ENCODE measurements at regions not wholly inside any gene's neighbourhood (a gene's known extent, or its start where the extent isn't known, plus 50 kb on each side); places are given as distances from the start of the nearest gene placed in this dataset.
"Not testable (repeated sequence)": the region's sequence is repeated elsewhere in the genome, so short reads cannot be mapped to it uniquely, and the experiment has no call there.

- DNase-seq: no peak
- in situ Hi-C loops (cut with HindIII; ENCODE audit: low pct_ligation_motif_present, low pct_unique_long_range_greater_than_20kb, low sequenced_read_pairs): no loop called here
Observed at GRCh38 chr18:53861185-53861584, 363.3 kb downstream of the MBD2 start.

GRCh38 chr18:53859764-53860163 lies 364.7 kb downstream of the MBD2 start:
- DNase-seq: no peak
- in situ Hi-C loops (cut with HindIII; ENCODE audit: low pct_ligation_motif_present, low pct_unique_long_range_greater_than_20kb, low sequenced_read_pairs): no loop called here

- in situ Hi-C loops (cut with HindIII; ENCODE audit: low pct_ligation_motif_present, low pct_unique_long_range_greater_than_20kb, low sequenced_read_pairs): no loop called here
- no peak for DNase-seq
Observed at GRCh38 chr18:53850902-53851301, 373.6 kb downstream of the MBD2 start.

- no peak for DNase-seq
- in situ Hi-C loops (cut with HindIII; ENCODE audit: low pct_ligation_motif_present, low pct_unique_long_range_greater_than_20kb, low sequenced_read_pairs): no loop called here
Observed at GRCh38 chr18:53843763-53844162, 380.7 kb downstream of the MBD2 start.

- in situ Hi-C loops (cut with HindIII; ENCODE audit: low pct_ligation_motif_present, low pct_unique_long_range_greater_than_20kb, low sequenced_read_pairs): no loop called here
- no peak for DNase-seq
Observed at GRCh38 chr18:53843113-53843760, 381.2 kb downstream of the MBD2 start.

- DNase-seq: no peak
- in situ Hi-C loops (cut with HindIII; ENCODE audit: low pct_ligation_motif_present, low pct_unique_long_range_greater_than_20kb, low sequenced_read_pairs): no loop called here
Observed at GRCh38 chr18:53838746-53839145, 385.7 kb downstream of the MBD2 start.

- DNase-seq; in situ Hi-C loops (cut with HindIII; ENCODE audit: low pct_ligation_motif_present, low pct_unique_long_range_greater_than_20kb, low sequenced_read_pairs): not testable (repeated sequence)
Observed at GRCh38 chr18:53821141-53821540, 403.3 kb downstream of the MBD2 start.

- in situ Hi-C loops (cut with HindIII; ENCODE audit: low pct_ligation_motif_present, low pct_unique_long_range_greater_than_20kb, low sequenced_read_pairs): no loop called here
Observed at GRCh38 chr18:53819671-53820070, 404.8 kb downstream of the MBD2 start.

GRCh38 chr18:53819174-53819573 lies 405.3 kb downstream of the MBD2 start:
- in situ Hi-C loops (cut with HindIII; ENCODE audit: low pct_ligation_motif_present, low pct_unique_long_range_greater_than_20kb, low sequenced_read_pairs): no loop called here
- no peak for DNase-seq

More at GRCh38 chr18:53819671-53820070, 404.8 kb downstream of the MBD2 start:
- DNase-seq: no peak

GRCh38 chr18:53817976-53818950 lies 406.2 kb downstream of the MBD2 start:
- peak; percentile 88 for DNase-seq

GRCh38 chr18:53800171-53800570 lies 424.3 kb downstream of the MBD2 start:
- in situ Hi-C loops (cut with HindIII; ENCODE audit: low pct_ligation_motif_present, low pct_unique_long_range_greater_than_20kb, low sequenced_read_pairs): no loop called here
- no peak for DNase-seq

More at GRCh38 chr18:53817976-53818950, 406.2 kb downstream of the MBD2 start:
- in situ Hi-C loops (cut with HindIII; ENCODE audit: low pct_ligation_motif_present, low pct_unique_long_range_greater_than_20kb, low sequenced_read_pairs): no loop called here

- DNase-seq: no peak
- in situ Hi-C loops (cut with HindIII; ENCODE audit: low pct_ligation_motif_present, low pct_unique_long_range_greater_than_20kb, low sequenced_read_pairs): no loop called here
Observed at GRCh38 chr18:53799134-53799533, 425.3 kb downstream of the MBD2 start.

- no peak for DNase-seq
- in situ Hi-C loops (cut with HindIII; ENCODE audit: low pct_ligation_motif_present, low pct_unique_long_range_greater_than_20kb, low sequenced_read_pairs): no loop called here
Observed at GRCh38 chr18:53798516-53798915, 426.0 kb downstream of the MBD2 start.

- no peak for DNase-seq
- in situ Hi-C loops (cut with HindIII; ENCODE audit: low pct_ligation_motif_present, low pct_unique_long_range_greater_than_20kb, low sequenced_read_pairs): no loop called here
Observed at GRCh38 chr18:53797998-53798495, 426.4 kb downstream of the MBD2 start.

GRCh38 chr18:53796040-53796729 lies 428.3 kb downstream of the MBD2 start:
- DNase-seq: peak; percentile 71
- in situ Hi-C loops (cut with HindIII; ENCODE audit: low pct_ligation_motif_present, low pct_unique_long_range_greater_than_20kb, low sequenced_read_pairs): no loop called here

GRCh38 chr18:53795610-53796009 lies 428.9 kb downstream of the MBD2 start:
- DNase-seq: no peak
- in situ Hi-C loops (cut with HindIII; ENCODE audit: low pct_ligation_motif_present, low pct_unique_long_range_greater_than_20kb, low sequenced_read_pairs): no loop called here

- no peak for DNase-seq
Observed at GRCh38 chr18:53795061-53795460, 429.4 kb downstream of the MBD2 start.

GRCh38 chr18:53792762-53793161 lies 431.7 kb downstream of the MBD2 start:
- no peak for DNase-seq
- in situ Hi-C loops (cut with HindIII; ENCODE audit: low pct_ligation_motif_present, low pct_unique_long_range_greater_than_20kb, low sequenced_read_pairs): no loop called here

More at GRCh38 chr18:53795061-53795460, 429.4 kb downstream of the MBD2 start:
- in situ Hi-C loops (cut with HindIII; ENCODE audit: low pct_ligation_motif_present, low pct_unique_long_range_greater_than_20kb, low sequenced_read_pairs): no loop called here

GRCh38 chr18:53790786-53791185 lies 433.7 kb downstream of the MBD2 start:
- DNase-seq: no peak
- in situ Hi-C loops (cut with HindIII; ENCODE audit: low pct_ligation_motif_present, low pct_unique_long_range_greater_than_20kb, low sequenced_read_pairs): no loop called here
